K562 (cell line): ENCODE measurements at regions not wholly inside any gene's neighbourhood (a gene's known extent, or its start where the extent isn't known, plus 50 kb on each side); places are given as distances from the start of the nearest gene placed in this dataset.

Source experiments
- ATAC-seq: fragments of 200-7000 bp; cut with Tn5 transposase; 3 replicates; pipeline ENCODE4 v1.9.1; 2020; ENCODE audit warnings: moderate library complexity
- BruUV-seq: library from RNA; stranded (reverse); fragments of 400-500 nt; replicated peaks from 2 replicates; lab custom pipeline; 2021; lab: Mats Ljungman, UMichigan
- CTCF ChIA-PET: fragments of 300-600 bp; formaldehyde crosslinking; extraction: SDS; loops from one replicate; lab custom pipeline; 2021; ENCODE audit warnings: low intra/inter-chr PET ratio; lab: Yijun Ruan, JAX
- POLR2A ChIA-PET: fragments of 300-600, 350-650 bp; sonication (Branson Sonifier 250); formaldehyde crosslinking; extraction: SDS; loops from one replicate; lab custom pipeline; 2021; ENCODE audit warnings: antibody characterized with exemption, inconsistent platforms; lab: Yijun Ruan, JAX
- DNase-seq, 4 experiments: peaks; one replicate each; pipeline versions ENCODE4 v3.0.0 to v3.0.0-alpha.2; 2011 to 2018; ENCODE audit warnings: low spot score in 3 of 4, mixed read lengths in 3 of 4; ENCODE audit errors: extremely low read depth in 1 of 4
- FAIRE-seq: peaks from 2 replicates; lab custom pipeline; 2011; peaks lifted over from hg19 to GRCh38; lab: Jason Lieb, UNC
- H2AFZ ChIP-seq: 2 replicates; pipeline ENCODE4 v1.6.0; 2011; ENCODE audit warnings: low read depth, low read length, control low read depth, inconsistent platforms
- H3K27ac ChIP-seq: fragments of 200-600 bp; 3 replicates; pipeline ENCODE4 v1.8.0; 2011; ENCODE audit warnings: low read depth, mild to moderate bottlenecking, control low read depth, inconsistent platforms, low read length, moderate library complexity, mixed read lengths; ENCODE audit errors: extremely low read depth
- H3K27me3 ChIP-seq, 2 experiments: fragments of 300-600 bp in 1 of 2; 2 replicates in 1 of 2; 3 replicates in 1 of 2; pipeline versions ENCODE4 v1.6.0 to v1.8.0; 2011; ENCODE audit warnings: inconsistent platforms in 2 of 2, low read length in 2 of 2, mild to moderate bottlenecking in 1 of 2, mixed read lengths in 1 of 2, moderate library complexity in 1 of 2; ENCODE audit not compliant: control insufficient read depth in 2 of 2, insufficient read depth in 2 of 2
- H3K36me3 ChIP-seq: fragments of 300-600 bp; 3 replicates; pipeline ENCODE4 v1.8.0; 2011; ENCODE audit warnings: mild to moderate bottlenecking, low read length, inconsistent platforms; ENCODE audit not compliant: control insufficient read depth, insufficient read depth
- H3K4me1 ChIP-seq, 2 experiments: fragments of 200-600 bp in 1 of 2; replicated peaks in 1 of 2; 2 replicates in 1 of 2; 3 replicates in 1 of 2; pipeline versions ENCODE4 v1.5.1 to v1.8.0; 2011; ENCODE audit warnings: inconsistent platforms in 2 of 2, low read length in 2 of 2, mild to moderate bottlenecking in 1 of 2, mixed read lengths in 1 of 2, moderate library complexity in 1 of 2; ENCODE audit not compliant: control insufficient read depth in 2 of 2, insufficient read depth in 2 of 2
- H3K4me2 ChIP-seq: 2 replicates; pipeline ENCODE4 v1.6.1; 2011; ENCODE audit warnings: low read length, control low read depth, inconsistent platforms, mixed read lengths; ENCODE audit not compliant: insufficient read depth
- H3K4me3 ChIP-seq: fragments of 200-600 bp; sonication (generic), shearing (Covaris generic); 2 replicates; pipeline ENCODE4 v1.5.1; 2016; ENCODE audit warnings: control low read depth, inconsistent platforms
- H3K79me2 ChIP-seq: fragments of 200-600 bp; 3 replicates; pipeline ENCODE4 v1.8.0; 2011; ENCODE audit warnings: low read length, inconsistent platforms; ENCODE audit not compliant: control insufficient read depth, insufficient read depth
- H3K9ac ChIP-seq, 2 experiments: 2 replicates each; pipeline versions ENCODE4 v1.6.0 to v1.6.1; 2011; ENCODE audit warnings: low read depth in 2 of 2, low read length in 2 of 2, control low read depth in 1 of 2, inconsistent platforms in 1 of 2, mild to moderate bottlenecking in 1 of 2, mixed read lengths in 1 of 2; ENCODE audit not compliant: insufficient read depth in 1 of 2
- H3K9me1 ChIP-seq: one replicate; pipeline ENCODE4 v1.6.0; 2011; ENCODE audit warnings: inconsistent platforms, mild to moderate bottlenecking, low read length, moderate library complexity; ENCODE audit not compliant: control insufficient read depth, insufficient read depth
- H3K9me3 ChIP-seq: replicated peaks from 2 replicates; pipeline ENCODE4 v1.5.1; 2011; ENCODE audit warnings: low read depth, low read length, inconsistent platforms; ENCODE audit not compliant: control insufficient read depth, insufficient read depth
- H4K20me1 ChIP-seq: replicated peaks from 2 replicates; pipeline ENCODE4 v1.6.1; 2011; ENCODE audit warnings: low read length, inconsistent platforms, mixed read lengths; ENCODE audit not compliant: control insufficient read depth, insufficient read depth
- CEBPG ChIP-seq, 3 experiments: fragments of 200-800 bp in 1 of 3; sonication (Bioruptor generic) in 1 of 3; sonication (generic) in 1 of 3; formaldehyde crosslinking in 1 of 3; IDR thresholded peaks in 2 of 3; conservative IDR thresholded peaks in 1 of 3; 2 replicates each; pipeline versions ENCODE4 v1.6.1 to v1.8.0; 2016 to 2022; ENCODE audit warnings: missing compliant biosample characterization in 2 of 3, missing genetic modification characterization in 2 of 3, mild to moderate bottlenecking in 1 of 3, missing genetic modification reagents in 1 of 3
- POU5F1 ChIP-seq: fragments of 150-350 bp; IDR thresholded peaks from 2 replicates; pipeline ENCODE4 v1.6.1; 2014; ENCODE audit warnings: borderline replicate concordance, low read length, low read depth, mild to moderate bottlenecking; ENCODE audit not compliant: partially characterized antibody
- RBM39 ChIP-seq: fragments of 200-400 bp; formaldehyde crosslinking; optimal IDR thresholded peaks from 2 replicates; pipeline ENCODE3; 2018; ENCODE audit warnings: low read depth, low read length
- SOX6 ChIP-seq: fragments of 450-650 bp; IDR thresholded peaks from 2 replicates; pipeline ENCODE4 v1.6.1; 2014; ENCODE audit warnings: mild to moderate bottlenecking
- TBL1XR1 ChIP-seq, 2 experiments: IDR thresholded peaks; 2 replicates each; pipeline ENCODE4 v1.6.1; 2012; ENCODE audit warnings: improper control_type of control experiment in 2 of 2, low read length in 2 of 2, mild to moderate bottlenecking in 1 of 2
- ZFP30 ChIP-seq: fragments of 250-450 bp; sonication (Bioruptor Pico); IDR thresholded peaks from 2 replicates; pipeline ENCODE4 v1.8.0; 2022; ENCODE audit warnings: moderate library complexity, mild to moderate bottlenecking, inconsistent platforms, borderline replicate concordance
- ZNF212 ChIP-seq: fragments of 450-650 bp; formaldehyde crosslinking; IDR thresholded peaks from 2 replicates; pipeline ENCODE4 v1.4.0; 2020; ENCODE audit warnings: mild to moderate bottlenecking
- WGBS: fragments of 100-300 bp; shearing (Covaris generic); methylation state at CpG from one replicate; pipeline ENCODE4 v1.1.6; 2016; ENCODE audit warnings: low coverage, mixed read lengths; ENCODE audit not compliant: insufficient coverage; ENCODE audit errors: missing lambda C conversion rate; 5-methylcytosine and 5-hydroxymethylcytosine counted together
- in situ Hi-C: fragments of 300-500 bp; cut with MboI; formaldehyde crosslinking; loops from 4 replicates; pipeline ENCODE4 v1.15.0; 2018; ENCODE audit warnings: inconsistent platforms, mixed read lengths
- intact Hi-C: fragments of 100-400 bp; cut with micrococcal nuclease; formaldehyde crosslinking; loops from 2 replicates; pipeline ENCODE4 v1.14.2; 2022

DNA sequence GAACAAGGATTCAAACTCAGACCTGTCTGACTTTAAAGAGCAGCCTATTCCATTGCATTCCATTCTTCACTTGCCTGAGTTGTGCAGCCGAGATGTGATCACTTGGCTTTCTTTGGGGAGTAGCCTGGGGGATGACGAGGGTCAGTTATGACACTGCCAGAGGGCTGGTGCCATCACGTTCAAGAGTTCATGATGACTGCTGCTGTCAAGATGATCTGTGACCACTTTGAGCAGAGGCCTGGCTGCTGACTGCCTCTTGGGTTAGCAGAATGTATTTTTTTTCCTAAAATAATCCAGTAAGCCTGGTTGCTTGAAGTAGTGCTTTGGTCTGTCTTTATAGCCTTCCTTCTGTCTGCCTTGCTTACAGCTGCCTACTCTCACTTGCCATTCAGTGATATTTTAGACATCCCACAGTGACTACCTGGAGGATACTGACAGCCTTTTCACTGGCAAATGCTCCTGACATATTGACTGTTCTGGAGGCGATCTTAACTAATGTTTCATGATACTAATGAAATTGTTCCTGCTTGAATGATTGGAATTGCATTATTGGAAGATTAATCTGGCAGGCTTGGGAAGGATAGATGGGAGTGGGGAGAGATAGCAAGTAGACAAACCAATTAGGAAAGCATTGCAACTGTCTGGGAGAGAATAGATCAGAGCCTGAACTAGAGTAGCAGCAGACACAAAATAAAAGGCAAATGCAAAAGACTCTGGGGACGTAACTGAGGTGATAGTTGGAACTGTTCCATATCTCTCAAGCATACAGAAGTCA, 221.6 kb upstream of the LCORL start:
- no peak overlapping the region for H3K9ac ChIP-seq
- H3K27ac ChIP-seq = no peak overlapping the region
- no peak for TF ChIP-seq CEBPG (CRISPR knock-in tag; IDR thresholded peaks at IDR 0.05)
- TF ChIP-seq CEBPG (tag; conservative IDR thresholded peaks at IDR 0.05 in 1 of 2, IDR thresholded peaks at IDR 0.05 in 1 of 2) = no peak
- TF ChIP-seq POU5F1 = no peak
- H3K4me3 ChIP-seq = no peak overlapping the region
- DNase-seq = no peak
- ATAC-seq = no peak
- intact Hi-C loops = no loop called here
- no peaks in the 10 kb centered on the region for H3K9me1 ChIP-seq
- no peaks in the 10 kb centered on the region for H4K20me1 ChIP-seq
- no peaks in the 10 kb centered on the region; the same call in 1 of the 2 replicates for H3K9me3 ChIP-seq
- H3K4me1 ChIP-seq = no peaks in the 10 kb centered on the region
- H2AFZ ChIP-seq = no peak overlapping the region
- ChIA-PET POLR2A (no interaction called here), CTCF (no interaction called here)
- in situ Hi-C loops = no loop called here
- H3K27me3 ChIP-seq = no peaks in the 10 kb centered on the region
- no peak overlapping the region for H3K4me2 ChIP-seq
- no peaks in the 10 kb centered on the region for H3K79me2 ChIP-seq
- no peak for FAIRE-seq
- 0% methylated on average over 5 of the region's 5 CpGs for WGBS
- no peaks in the 10 kb centered on the region for H3K36me3 ChIP-seq
- BruUV-seq = no TSS peak

DNA sequence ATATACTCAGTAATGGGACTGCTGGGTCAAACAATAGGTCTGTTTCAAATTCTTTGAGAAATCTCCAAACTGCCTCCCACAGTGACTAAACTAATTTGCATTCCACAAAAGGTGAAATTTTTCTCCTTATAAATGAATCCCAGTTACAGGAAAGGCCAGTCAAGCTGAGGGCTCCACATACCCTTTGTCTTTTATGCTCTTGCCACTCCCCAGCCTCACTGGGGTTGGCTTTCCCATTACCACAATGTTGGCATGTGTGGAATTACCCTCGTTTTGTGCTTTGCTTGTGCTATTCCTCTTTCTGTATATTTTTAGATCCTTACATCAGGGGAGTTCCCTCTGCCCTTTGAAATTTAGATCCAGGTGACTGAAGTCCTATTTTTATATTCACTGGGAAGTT, 220.2 kb upstream of the LCORL start:
- Histone ChIP-seq H2AFZ (no peak overlapping the region), H3K9ac (no peak overlapping the region), H4K20me1 (no peaks in the 10 kb centered on the region), H3K27me3 (no peaks in the 10 kb centered on the region), H3K4me3 (no peak overlapping the region), H3K36me3 (no peaks in the 10 kb centered on the region), H3K9me3 (no peaks in the 10 kb centered on the region; the same call in 1 of the 2 replicates), H3K79me2 (no peaks in the 10 kb centered on the region), H3K9me1 (no peaks in the 10 kb centered on the region), H3K27ac (no peak overlapping the region), H3K4me1 (no peaks in the 10 kb centered on the region), H3K4me2 (no peak overlapping the region)
- BruUV-seq = no TSS peak
- TF ChIP-seq TBL1XR1 (IDR thresholded peaks at IDR 0.05; ENCODE audit: low read length in 2 of 2) (no peak), ZFP30 (CRISPR knock-in tag) (no peak), RBM39 (no peak), SOX6 (no peak), ZNF212 (no peak)
- ATAC-seq = no peak
- FAIRE-seq = no peak
- in situ Hi-C loops (no loop called here), intact Hi-C loops (no loop called here)
- DNase-seq = no peak
- ChIA-PET CTCF (no interaction called here), POLR2A (interaction anchor here (0.7 kb wide), 1 partner anchor 142 kb away, joined by 3 read pairs; no protein-coding TSS in a partner anchor)
- 0% methylated on average over 1 of the region's 1 CpG for WGBS
